ENCODE measurements at regions not wholly inside any gene's neighbourhood (a gene's known extent, or its start where the extent isn't known, plus 50 kb on each side); places are given as distances from the start of the nearest gene placed in this dataset.

- no peak overlapping the region for H2AFZ ChIP-seq
- no peaks in the 10 kb centered on the region for H3K36me3 ChIP-seq (ENCODE audit: control insufficient read depth, insufficient read depth, low read length)
- no peaks in the 10 kb centered on the region for H3K27me3 ChIP-seq (ENCODE audit: control insufficient read depth, insufficient read depth, low read length)
- no peak overlapping the region for H3K9ac ChIP-seq
- H3K9me3 ChIP-seq (ENCODE audit: control insufficient read depth, low read length) = no peaks in the 10 kb centered on the region
- no peak overlapping the region for H3K27ac ChIP-seq
- H3K79me2 ChIP-seq = no peaks in the 10 kb centered on the region
- H3K4me3 ChIP-seq (ENCODE audit: low read depth, low read length) = no peak overlapping the region
- TF ChIP-seq CTCF (IDR thresholded peaks at IDR 0.05) = no peak
- H3K4me1 ChIP-seq = no peaks in the 10 kb centered on the region
- H3K4me2 ChIP-seq (ENCODE audit: low read length) = no peak overlapping the region
Measured at GRCh38 chr14:58787592-58787991, 149.8 kb downstream of the DACT1 start.

- TF ChIP-seq CTCF (IDR thresholded peaks at IDR 0.05) = no peak
- no peak overlapping the region for H3K4me2 ChIP-seq (ENCODE audit: low read length)
Measured at GRCh38 chr14:58788655-58789503, 151.1 kb downstream of the DACT1 start.

GRCh38 chr14:58789736-58790135 is 152.0 kb downstream of the DACT1 start:
- H3K4me2 ChIP-seq (ENCODE audit: low read length) = no peak overlapping the region
- TF ChIP-seq CTCF (IDR thresholded peaks at IDR 0.05) = no peak
- no peaks in the 10 kb centered on the region for H3K79me2 ChIP-seq

More at GRCh38 chr14:58788655-58789503, 151.1 kb downstream of the DACT1 start:
- Histone ChIP-seq H3K4me3 (ENCODE audit: low read depth, low read length) (no peak overlapping the region), H2AFZ (no peak overlapping the region), H3K36me3 (ENCODE audit: control insufficient read depth, insufficient read depth, low read length) (no peaks in the 10 kb centered on the region), H3K27me3 (ENCODE audit: control insufficient read depth, insufficient read depth, low read length) (no peaks in the 10 kb centered on the region), H3K27ac (no peak overlapping the region), H3K9me3 (ENCODE audit: control insufficient read depth, low read length) (no peaks in the 10 kb centered on the region), H3K4me1 (no peaks in the 10 kb centered on the region), H3K9ac (no peak overlapping the region), H3K79me2 (no peaks in the 10 kb centered on the region)

GRCh38 chr14:58792416-58792815 is 154.7 kb downstream of the DACT1 start:
- Histone ChIP-seq H3K27ac (no peak overlapping the region), H3K4me2 (ENCODE audit: low read length) (no peak overlapping the region), H3K9ac (no peak overlapping the region), H3K79me2 (no peaks in the 10 kb centered on the region), H3K9me3 (ENCODE audit: control insufficient read depth, low read length) (no peaks in the 10 kb centered on the region), H3K4me3 (ENCODE audit: low read depth, low read length) (no peak overlapping the region), H3K36me3 (ENCODE audit: control insufficient read depth, insufficient read depth, low read length) (no peaks in the 10 kb centered on the region), H3K27me3 (ENCODE audit: control insufficient read depth, insufficient read depth, low read length) (no peaks in the 10 kb centered on the region), H3K4me1 (no peaks in the 10 kb centered on the region), H2AFZ (no peak overlapping the region)
- TF ChIP-seq CTCF (IDR thresholded peaks at IDR 0.05) = no peak

More at GRCh38 chr14:58789736-58790135, 152.0 kb downstream of the DACT1 start:
- no peak overlapping the region for H2AFZ ChIP-seq
- H3K27me3 ChIP-seq (ENCODE audit: control insufficient read depth, insufficient read depth, low read length) = no peaks in the 10 kb centered on the region
- H3K4me3 ChIP-seq (ENCODE audit: low read depth, low read length) = no peak overlapping the region
- H3K36me3 ChIP-seq (ENCODE audit: control insufficient read depth, insufficient read depth, low read length) = no peaks in the 10 kb centered on the region
- no peak overlapping the region for H3K27ac ChIP-seq
- no peaks in the 10 kb centered on the region for H3K9me3 ChIP-seq (ENCODE audit: control insufficient read depth, low read length)
- H3K9ac ChIP-seq = no peak overlapping the region
- H3K4me1 ChIP-seq = no peaks in the 10 kb centered on the region

Measured in parathyroid adenoma (tissue), 2 donors.